ENCODE measurements at regions not wholly inside any gene's neighbourhood (a gene's known extent, or its start where the extent isn't known, plus 50 kb on each side); places are given as distances from the start of the nearest gene placed in this dataset.
"Not testable (repeated sequence)": the region's sequence is repeated elsewhere in the genome, so short reads cannot be mapped to it uniquely, and the experiment has no call there.

DNA sequence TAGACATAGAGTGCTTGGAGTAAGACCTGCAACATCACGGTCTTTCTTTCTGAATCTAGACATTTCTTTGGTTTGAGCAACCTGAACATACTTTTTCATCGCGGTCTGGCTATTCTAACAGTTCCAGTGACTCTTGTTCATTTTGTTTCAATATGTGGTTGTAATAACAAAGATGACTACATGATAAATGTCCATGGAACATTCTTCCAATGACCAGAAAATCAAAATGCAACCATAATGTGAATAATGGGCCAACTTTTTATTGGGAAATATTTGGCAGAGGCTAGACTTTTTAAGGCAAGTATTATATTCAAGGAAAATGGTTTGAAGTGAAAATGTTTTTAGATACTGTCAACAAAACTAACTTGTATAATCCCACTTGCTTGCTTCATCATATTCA lies 282.5 kb downstream of the INHBA start:
- DNase-seq, result no peak

- no peak for DNase-seq
These were observed 284.6 kb downstream of the INHBA start for GRCh38 chr7:41418337-41418736.

DNA sequence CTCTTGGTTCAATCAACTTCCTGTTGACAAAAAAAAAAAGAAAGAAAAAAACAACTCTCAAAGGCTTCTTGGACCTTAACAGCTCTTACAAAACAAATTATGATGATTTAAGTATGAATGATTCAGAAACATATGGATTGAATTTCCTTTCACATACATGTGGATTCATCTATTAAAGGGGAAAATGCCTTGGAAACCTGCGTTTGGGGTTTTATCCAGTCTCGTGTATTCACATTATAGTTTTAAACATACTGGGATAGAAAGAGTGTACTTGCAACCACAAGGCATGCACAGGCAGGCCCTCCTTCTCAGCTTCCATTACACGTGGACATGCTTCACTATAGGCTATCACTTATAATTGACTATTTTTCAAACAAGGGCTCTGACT lies 286.7 kb downstream of the INHBA start:
- DNase-seq, result no peak

DNA sequence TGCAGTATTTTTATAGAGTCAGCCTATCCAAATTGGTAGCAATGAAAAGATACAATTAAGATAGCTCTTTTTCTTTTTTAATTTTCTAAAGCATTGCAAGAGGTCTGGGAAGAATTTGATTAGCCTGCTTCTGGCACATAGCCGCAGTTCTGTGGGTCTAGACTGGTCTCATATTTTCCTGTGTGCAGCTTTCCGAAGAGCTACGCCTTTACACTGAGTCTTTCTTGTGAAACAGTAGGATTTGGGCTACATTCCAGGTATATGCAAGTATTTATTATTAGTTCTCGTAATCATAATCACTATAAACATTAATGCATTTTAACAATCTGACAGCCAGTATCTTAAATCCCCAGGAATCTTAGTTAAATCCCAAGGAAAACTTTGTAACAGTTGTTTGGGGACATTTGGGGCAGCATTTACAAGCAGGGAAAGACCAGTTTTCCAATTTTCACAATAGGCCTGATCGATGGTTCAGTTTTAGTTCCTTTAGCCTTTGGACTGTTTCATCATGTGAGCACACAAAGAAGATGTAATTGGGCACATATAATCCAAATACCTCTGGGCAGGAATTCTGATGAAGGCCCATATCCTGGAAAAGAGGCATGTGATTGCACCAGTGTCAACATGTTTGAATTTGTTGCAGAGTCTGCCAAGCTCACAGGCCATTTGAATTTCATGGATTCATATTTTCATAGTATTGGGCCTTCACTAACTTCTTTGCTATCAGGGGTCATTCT lies 287.3 kb downstream of the INHBA start:
- DNase-seq, result no peak

- no peak for DNase-seq
These were observed 287.8 kb downstream of the INHBA start for GRCh38 chr7:41415051-41415450.

DNA sequence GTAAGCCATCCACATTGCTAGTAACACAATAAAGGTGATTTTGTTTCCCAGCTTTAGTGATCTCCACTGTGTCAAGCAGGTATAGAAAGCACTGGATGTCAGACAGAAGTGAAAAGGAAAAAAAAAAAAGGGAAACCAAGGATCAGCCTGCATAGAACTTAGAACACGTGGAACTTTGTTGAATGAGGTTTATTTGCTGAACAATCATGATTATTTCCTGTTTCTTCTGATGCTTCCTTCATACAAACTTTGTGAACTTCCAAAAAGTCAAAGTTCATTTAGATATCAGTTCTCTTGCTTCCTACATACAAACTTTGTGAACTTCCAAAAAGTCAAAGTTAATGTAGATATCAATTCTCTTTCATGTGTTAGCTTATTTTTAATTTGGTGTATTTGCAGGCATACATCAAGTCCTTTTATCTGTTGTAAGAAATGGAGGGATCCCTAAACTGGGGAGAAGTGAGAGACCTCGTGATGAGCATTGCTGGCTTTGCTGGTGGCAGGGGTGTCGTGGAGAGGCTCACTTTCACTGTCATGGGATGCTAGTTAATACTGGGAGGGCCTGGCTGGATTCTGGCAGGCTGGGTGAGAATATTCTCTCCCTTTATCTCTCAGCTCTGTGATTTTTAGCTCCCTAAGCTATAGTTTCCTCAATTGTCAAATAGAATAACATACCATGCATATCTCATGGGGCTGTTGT lies 298.4 kb downstream of the INHBA start:
- DNase-seq, result no peak

- DNase-seq, result no peak
These were observed 299.6 kb downstream of the INHBA start for GRCh38 chr7:41403291-41403690.

GRCh38 chr7:41401833-41402232 lies 301.1 kb downstream of the INHBA start:
- no peak for DNase-seq

- DNase-seq, result no peak
These were observed 303.7 kb downstream of the INHBA start for GRCh38 chr7:41399171-41399570.

DNA sequence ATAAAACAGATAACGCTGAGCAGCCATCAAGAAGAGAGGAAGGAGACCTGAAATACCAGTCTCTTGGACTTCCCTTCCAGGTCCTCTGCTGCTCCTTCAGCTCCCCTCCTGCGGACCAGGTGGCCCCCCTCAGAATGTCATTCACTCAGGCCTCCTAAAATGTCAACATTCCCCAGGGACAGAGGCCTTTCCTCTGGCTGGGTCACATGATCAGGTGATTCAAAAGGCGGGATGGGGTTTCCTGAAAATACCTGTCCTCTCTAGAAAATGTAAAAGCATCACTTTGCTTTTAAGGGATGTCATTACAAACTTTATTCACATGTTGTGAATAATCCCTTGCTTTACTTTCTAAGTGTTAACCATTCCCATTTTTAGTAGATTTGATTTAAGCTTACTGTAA lies 311.1 kb downstream of the INHBA start:
- no peak for DNase-seq

DNA sequence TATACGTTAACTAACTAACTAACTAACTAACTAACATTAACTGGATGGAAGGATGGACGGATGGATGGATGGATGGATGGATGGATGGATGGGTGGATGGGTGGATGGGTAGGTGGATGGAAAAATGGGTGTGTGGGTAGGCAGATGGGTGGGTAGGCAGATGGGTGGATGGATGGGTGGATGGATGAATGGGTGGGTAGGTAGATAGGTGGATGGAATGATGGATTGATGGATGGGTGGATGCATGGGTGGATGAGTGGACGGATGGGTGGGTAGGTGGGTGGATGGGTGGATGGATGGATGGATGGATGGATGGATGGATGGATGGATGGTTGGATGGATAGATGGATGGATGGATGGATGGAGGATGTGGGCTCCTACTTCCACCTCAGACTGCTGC lies 314.0 kb downstream of the INHBA start:
- not testable (repeated sequence) for DNase-seq

- DNase-seq, result no peak
These were observed 316.9 kb downstream of the INHBA start for GRCh38 chr7:41385996-41386395.

DNA sequence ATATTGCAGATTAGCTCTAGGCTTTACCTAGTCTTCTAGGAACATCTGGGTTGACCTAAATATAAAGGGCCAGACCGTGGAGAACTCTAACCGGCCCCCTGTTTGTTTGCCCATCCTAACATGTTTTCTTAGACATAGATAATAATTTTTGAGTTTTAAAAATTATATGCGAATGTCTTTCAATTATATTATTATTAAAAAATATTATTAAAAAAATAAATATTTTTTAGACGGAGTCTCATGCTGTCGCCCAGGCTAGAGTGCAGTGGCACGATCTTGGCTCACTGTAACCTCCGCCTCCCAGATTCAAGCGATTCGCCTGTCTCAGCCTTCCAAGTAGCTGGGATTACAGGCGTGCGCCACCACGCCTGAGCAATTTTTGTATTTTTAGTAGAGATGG lies 318.5 kb downstream of the INHBA start:
- no peak for DNase-seq

DNA sequence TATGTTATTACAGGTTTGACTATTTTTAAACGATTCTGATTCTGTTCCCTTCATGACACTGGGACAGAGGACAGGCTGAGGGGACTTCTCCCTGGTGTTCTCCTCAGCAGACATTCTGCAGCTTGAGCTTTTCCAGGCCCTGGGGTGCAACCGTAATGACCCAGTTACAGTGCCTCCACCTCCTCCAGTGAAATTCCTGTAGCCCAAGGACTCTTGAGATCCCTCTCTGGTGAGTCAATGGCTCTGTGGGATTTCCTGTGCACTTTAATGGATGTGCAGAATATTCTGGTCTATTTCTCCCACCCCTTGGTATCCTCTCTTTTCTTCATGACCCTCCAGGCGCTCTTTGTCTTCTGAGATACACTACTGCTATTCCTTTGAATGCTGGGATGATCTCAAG lies 319.3 kb downstream of the INHBA start:
- no peak for DNase-seq

GRCh38 chr7:41378156-41378555 lies 324.7 kb downstream of the INHBA start:
- DNase-seq, result no peak

DNA sequence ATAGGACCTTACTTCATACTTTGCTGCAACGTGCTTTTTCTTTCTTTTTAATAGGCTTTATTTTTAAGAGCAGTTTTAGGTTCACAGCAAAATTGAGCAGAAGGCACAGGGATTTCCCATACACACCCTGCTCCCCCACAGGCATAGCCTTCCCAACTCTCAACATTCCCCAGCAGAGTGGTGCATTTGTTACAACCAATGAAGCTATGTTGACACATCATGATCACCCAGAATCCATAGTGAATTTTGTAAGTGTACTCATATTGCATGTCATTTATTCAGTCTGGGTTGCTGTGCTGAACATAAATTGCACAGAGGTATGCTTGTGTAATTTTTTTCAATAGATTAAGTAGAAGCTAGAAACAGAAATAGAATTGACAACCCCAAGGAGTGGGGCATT lies 327.3 kb downstream of the INHBA start:
- DNase-seq, result no peak

DNA sequence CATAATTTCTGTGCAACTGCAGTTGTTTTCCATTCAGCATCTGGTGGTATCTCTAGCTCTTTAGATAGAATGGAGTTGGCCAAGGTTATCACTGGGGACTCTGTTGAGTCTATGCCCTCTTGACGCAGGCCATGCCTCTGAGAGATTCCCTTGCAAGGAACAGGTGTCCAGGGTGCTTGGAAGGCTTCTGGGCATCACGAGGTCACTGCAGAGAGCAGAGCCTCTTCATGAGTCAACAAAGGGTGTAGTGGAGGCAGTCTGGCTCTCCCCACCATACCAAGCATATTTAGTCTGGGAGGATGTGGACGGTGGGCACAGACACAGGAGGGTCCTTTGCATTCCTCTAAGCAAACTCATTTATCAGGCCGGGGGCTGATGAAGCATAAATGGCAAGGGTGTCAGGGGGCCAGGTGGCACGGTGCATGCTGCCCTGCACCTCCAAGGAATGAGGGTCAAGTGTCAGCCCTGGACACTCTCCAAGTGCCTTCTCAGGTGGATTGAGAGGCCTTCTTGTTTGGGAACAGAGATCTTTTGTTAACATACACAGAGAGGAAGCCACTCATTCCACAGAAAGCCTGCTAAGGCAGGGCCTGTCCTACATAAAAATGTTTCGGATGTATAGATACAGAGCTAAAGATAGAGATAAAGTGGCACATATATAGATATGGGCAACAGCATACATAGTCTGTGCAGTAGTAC lies 328.6 kb downstream of the INHBA start:
- DNase-seq, result no peak

DNA sequence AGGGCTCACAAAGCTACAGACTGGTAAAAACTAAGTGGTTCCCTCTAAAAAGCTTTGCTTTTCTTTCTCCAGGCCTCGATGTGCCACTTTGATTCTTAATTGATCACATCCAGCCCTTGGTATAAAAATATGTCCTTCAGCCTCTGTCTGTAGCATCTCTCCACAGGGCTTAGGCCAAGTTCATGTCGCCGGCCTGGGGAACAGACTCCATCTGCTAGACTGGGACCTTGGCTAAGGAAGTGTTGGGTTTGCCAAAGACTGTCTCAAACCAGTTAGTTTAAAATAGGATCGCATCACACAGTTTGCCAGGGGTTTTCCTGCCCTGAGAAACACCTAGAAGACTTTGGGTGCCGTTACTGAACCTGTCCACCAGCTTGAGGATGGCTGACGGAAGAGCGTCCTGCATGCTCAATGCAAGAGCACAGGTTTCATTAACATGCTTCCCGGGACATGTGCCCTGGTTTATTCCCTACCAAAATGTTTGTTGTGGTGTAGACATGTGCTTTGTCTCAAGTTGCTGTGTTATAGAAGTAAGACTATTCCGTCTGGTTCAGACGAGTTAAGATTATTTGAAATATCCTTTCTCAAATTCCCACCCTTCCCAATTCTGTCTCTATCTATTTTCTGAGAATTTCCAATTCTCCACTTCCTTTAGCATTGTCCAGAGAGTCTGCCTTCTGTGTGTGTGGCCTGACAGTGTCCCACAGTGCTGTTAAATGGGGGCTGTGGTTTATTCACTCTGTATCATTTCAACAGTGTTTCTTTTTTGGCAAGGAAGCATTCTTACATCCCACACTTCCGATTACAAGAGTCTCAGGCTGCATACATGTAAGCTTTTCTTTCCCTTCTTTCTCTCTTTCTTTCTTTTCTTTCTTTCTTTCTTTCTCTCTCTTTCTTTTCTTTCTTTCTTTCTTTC lies 334.7 kb downstream of the INHBA start:
- no peak for DNase-seq

DNA sequence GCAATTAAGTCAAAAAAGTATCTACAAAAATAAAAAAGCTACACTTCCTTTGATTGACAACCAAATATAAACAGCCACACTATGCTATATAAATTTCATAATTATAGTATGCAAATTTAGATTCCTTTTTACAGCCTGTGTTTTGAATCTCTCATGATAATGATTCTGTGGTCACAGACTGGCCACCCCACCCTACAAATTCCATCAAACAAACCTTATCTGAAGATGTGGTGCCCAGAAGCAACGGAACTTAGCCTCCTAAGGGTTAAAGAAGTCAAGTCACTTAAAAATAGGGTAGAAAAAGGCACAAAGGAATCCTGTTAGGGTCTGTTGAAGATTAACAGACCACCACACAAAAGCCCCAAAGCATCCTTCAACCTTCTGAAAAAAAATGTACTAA lies 351.8 kb downstream of the INHBA start:
- DNase-seq, result no peak

DNA sequence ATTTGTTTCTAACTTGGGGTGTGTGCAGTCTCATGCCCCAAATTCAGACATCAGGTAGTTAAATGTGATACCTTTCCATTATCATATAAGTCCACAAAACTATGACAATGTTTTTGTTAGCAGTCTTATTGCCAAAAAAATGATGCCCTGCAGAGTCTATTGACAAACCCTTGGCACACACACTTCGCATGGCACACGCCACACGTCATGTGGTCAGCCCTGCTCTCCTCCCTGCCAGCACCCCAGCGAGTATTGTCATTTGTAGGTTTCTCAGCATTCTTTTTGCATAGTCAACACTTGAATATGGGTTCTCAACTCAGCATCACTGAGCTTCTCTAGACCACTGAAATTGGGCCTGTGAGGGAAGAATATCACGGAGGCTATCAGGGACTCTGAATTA lies 356.0 kb downstream of the INHBA start:
- DNase-seq, result no peak

DNA sequence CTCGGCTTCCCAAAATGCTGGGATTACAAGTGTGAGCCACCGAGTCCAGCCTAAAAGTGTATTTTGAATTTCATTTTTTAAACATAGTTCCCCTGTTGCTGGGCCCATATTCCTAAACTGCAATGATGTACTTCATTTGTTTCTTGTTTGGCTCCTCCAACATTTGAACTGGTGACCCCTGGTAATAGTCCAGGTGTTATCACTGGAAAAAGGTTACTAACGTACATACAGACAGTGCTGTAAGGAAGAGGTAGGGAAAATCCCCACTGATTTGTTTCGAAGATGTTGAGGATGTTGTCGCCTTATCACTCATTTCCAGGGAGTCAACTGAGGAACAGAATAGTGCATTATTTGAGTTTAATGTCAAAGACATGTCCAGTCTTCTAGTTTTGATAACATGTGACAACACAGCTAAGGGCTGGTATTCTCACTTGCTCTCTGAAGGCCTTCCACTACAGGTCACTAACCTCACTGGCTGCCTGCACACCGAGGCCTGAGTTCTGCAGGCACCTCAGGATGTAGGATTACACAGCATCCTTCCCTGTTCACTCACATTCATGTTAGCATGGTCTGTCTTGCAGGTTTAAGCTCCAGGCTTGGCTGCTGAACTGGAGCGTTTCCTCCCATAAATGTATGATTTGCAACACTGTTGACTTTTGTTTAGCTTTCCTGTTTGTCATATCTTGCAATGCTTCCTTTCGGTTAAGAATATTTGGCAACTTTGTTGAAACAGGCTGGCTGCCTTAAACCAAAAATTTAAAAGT lies 362.8 kb downstream of the INHBA start:
- DNase-seq, result no peak

- no peak for DNase-seq
These were observed 365.9 kb downstream of the INHBA start for GRCh38 chr7:41336981-41337380.

Data from T-helper 1 cell (primary cell).